Osteoblast (primary cell): ENCODE measurements at regions not wholly inside any gene's neighbourhood (a gene's known extent, or its start where the extent isn't known, plus 50 kb on each side); places are given as distances from the start of the nearest gene placed in this dataset.

Experiments used
- DNase-seq: peaks from one replicate; pipeline ENCODE4 v3.0.0; 2011; ENCODE audit warnings: low spot score, mixed read lengths; ENCODE audit not compliant: insufficient read length; ENCODE audit errors: missing footprints
- H2AFZ ChIP-seq: 2 replicates; pipeline ENCODE4 v1.6.0; 2011; ENCODE audit warnings: mild to moderate bottlenecking, low read length
- H3K27ac ChIP-seq: 2 replicates; pipeline ENCODE4 v1.5.1; 2011; ENCODE audit warnings: mild to moderate bottlenecking, low read depth, low read length, moderate library complexity
- H3K27me3 ChIP-seq: 2 replicates; pipeline ENCODE4 v1.6.0; 2012; ENCODE audit warnings: mild to moderate bottlenecking, control low read depth, inconsistent platforms, low read length, moderate library complexity; ENCODE audit not compliant: insufficient read depth
- H3K36me3 ChIP-seq: 2 replicates; pipeline ENCODE4 v1.5.1; 2011; ENCODE audit warnings: mild to moderate bottlenecking, low read length, control low read depth, moderate library complexity; ENCODE audit not compliant: insufficient read depth
- H3K4me1 ChIP-seq: 2 replicates; pipeline ENCODE4 v1.5.1; 2011; ENCODE audit warnings: mild to moderate bottlenecking, low read length, control low read depth, moderate library complexity; ENCODE audit not compliant: insufficient read depth
- H3K4me2 ChIP-seq: 2 replicates; pipeline ENCODE4 v1.6.0; 2011; ENCODE audit warnings: mild to moderate bottlenecking, low read length; ENCODE audit not compliant: insufficient read depth
- H3K4me3 ChIP-seq: fragments of 200-600 bp; sonication (generic); 3 replicates; pipeline ENCODE4 v1.5.1; 2012; ENCODE audit warnings: mild to moderate bottlenecking, low read length, inconsistent platforms; ENCODE audit not compliant: insufficient read depth
- H3K79me2 ChIP-seq: 2 replicates; pipeline ENCODE4 v1.6.0; 2012; ENCODE audit warnings: mild to moderate bottlenecking, low read length, control low read depth, inconsistent platforms; ENCODE audit not compliant: insufficient read depth
- H3K9me3 ChIP-seq: 2 replicates; pipeline ENCODE4 v1.5.1; 2011; ENCODE audit warnings: low read depth, low read length, control low read depth
- H4K20me1 ChIP-seq: 2 replicates; pipeline ENCODE4 v1.6.0; 2012; ENCODE audit warnings: mild to moderate bottlenecking, low read length, control low read depth; ENCODE audit not compliant: insufficient read depth
- TF ChIP-seq, protein P1 (sequence below): IDR thresholded peaks from 2 replicates; pipeline ENCODE4 v1.5.1; 2011; ENCODE audit warnings: mild to moderate bottlenecking, low read depth, low read length, moderate library complexity; ENCODE audit errors: extremely low read depth

GRCh38 chr7:97595439-97595838, 136.4 kb upstream of the TAC1 start:
- H3K79me2 ChIP-seq: no peaks in the 10 kb centered on the region
- no peak for DNase-seq
- H3K4me1 ChIP-seq: no peaks in the 10 kb centered on the region
- H3K9me3 ChIP-seq: no peaks in the 10 kb centered on the region
- TF ChIP-seq, protein P1, sequence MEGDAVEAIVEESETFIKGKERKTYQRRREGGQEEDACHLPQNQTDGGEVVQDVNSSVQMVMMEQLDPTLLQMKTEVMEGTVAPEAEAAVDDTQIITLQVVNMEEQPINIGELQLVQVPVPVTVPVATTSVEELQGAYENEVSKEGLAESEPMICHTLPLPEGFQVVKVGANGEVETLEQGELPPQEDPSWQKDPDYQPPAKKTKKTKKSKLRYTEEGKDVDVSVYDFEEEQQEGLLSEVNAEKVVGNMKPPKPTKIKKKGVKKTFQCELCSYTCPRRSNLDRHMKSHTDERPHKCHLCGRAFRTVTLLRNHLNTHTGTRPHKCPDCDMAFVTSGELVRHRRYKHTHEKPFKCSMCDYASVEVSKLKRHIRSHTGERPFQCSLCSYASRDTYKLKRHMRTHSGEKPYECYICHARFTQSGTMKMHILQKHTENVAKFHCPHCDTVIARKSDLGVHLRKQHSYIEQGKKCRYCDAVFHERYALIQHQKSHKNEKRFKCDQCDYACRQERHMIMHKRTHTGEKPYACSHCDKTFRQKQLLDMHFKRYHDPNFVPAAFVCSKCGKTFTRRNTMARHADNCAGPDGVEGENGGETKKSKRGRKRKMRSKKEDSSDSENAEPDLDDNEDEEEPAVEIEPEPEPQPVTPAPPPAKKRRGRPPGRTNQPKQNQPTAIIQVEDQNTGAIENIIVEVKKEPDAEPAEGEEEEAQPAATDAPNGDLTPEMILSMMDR: no peak
- H3K27ac ChIP-seq: no peak overlapping the region
- H3K36me3 ChIP-seq: no peaks in the 10 kb centered on the region
- no peak overlapping the region for H3K4me2 ChIP-seq
- no peaks in the 10 kb centered on the region for H4K20me1 ChIP-seq
- H3K27me3 ChIP-seq: no peaks in the 10 kb centered on the region
- no peak overlapping the region for H3K4me3 ChIP-seq
- H2AFZ ChIP-seq: no peak overlapping the region

- TF ChIP-seq, protein P1: no peak
- H3K36me3 ChIP-seq: no peaks in the 10 kb centered on the region
- no peaks in the 10 kb centered on the region for H3K9me3 ChIP-seq
- no peak overlapping the region for H3K27ac ChIP-seq
- H3K27me3 ChIP-seq: no peaks in the 10 kb centered on the region
- H3K79me2 ChIP-seq: no peaks in the 10 kb centered on the region
- no peaks in the 10 kb centered on the region for H3K4me1 ChIP-seq
- no peak overlapping the region for H3K4me2 ChIP-seq
- no peak overlapping the region for H3K4me3 ChIP-seq
- H2AFZ ChIP-seq: no peak overlapping the region
- DNase-seq: no peak
- no peaks in the 10 kb centered on the region for H4K20me1 ChIP-seq
These were observed 129.9 kb upstream of the TAC1 start for GRCh38 chr7:97601931-97602457.

- Histone ChIP-seq H3K79me2 (no peaks in the 10 kb centered on the region), H3K27me3 (no peaks in the 10 kb centered on the region), H3K4me1 (no peaks in the 10 kb centered on the region), H2AFZ (no peak overlapping the region), H3K4me2 (no peak overlapping the region), H3K4me3 (no peak overlapping the region), H3K36me3 (no peaks in the 10 kb centered on the region), H4K20me1 (no peaks in the 10 kb centered on the region), H3K27ac (no peak overlapping the region), H3K9me3 (no peaks in the 10 kb centered on the region)
- TF ChIP-seq, protein P1: no peak
- no peak for DNase-seq
These were observed 111.4 kb upstream of the TAC1 start for GRCh38 chr7:97620495-97620894.

DNA sequence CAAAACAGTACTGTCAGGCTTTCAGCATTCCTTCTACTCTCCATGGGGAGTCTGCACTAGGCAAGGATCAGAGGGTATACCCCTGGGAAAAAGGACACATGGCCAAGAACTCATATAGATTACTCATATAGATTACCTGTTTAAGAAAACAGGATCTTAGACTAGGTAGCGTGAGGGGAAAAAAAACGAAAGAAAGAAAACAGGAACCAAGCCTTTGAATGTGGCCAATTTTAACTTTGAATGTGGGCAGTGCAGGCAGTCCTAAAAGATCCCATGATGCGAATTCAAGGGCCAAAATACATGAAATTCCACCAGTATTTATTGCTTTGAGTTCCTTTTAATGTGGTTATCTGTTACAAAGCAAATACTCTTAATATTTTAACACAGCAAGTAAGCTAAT, 108.6 kb upstream of the TAC1 start:
- H3K79me2 ChIP-seq: no peaks in the 10 kb centered on the region
- no peaks in the 10 kb centered on the region for H3K4me1 ChIP-seq
- no peak overlapping the region for H3K4me2 ChIP-seq
- H2AFZ ChIP-seq: no peak overlapping the region
- H3K4me3 ChIP-seq: no peak overlapping the region
- TF ChIP-seq, protein P1: no peak
- H3K9me3 ChIP-seq: no peaks in the 10 kb centered on the region
- DNase-seq: no peak
- no peak overlapping the region for H3K27ac ChIP-seq
- H3K36me3 ChIP-seq: no peaks in the 10 kb centered on the region
- no peaks in the 10 kb centered on the region for H4K20me1 ChIP-seq
- H3K27me3 ChIP-seq: no peaks in the 10 kb centered on the region
